WTC11 (cell line): ENCODE measurements at regions not wholly inside any gene's neighbourhood (a gene's known extent, or its start where the extent isn't known, plus 50 kb on each side); places are given as distances from the start of the nearest gene placed in this dataset.

Experiments
- ATAC-seq: fragments of 200-7000 bp; cut with Tn5 transposase; 2 replicates; pipeline ENCODE4 v1.10.0; 2021; ENCODE audit warnings: mild to moderate bottlenecking, moderate library complexity
- CTCF ChIA-PET: fragments of 300-600 bp; sonication (Branson Sonifier 250); formaldehyde crosslinking; loops from one replicate; lab custom pipeline; 2021; ENCODE audit warnings: antibody characterized with exemption; lab: Charles Lee
- POLR2A ChIA-PET: fragments of 350-600 bp; sonication (Branson Sonifier 250); formaldehyde crosslinking; loops from one replicate; lab custom pipeline; 2021; ENCODE audit warnings: antibody characterized with exemption; lab: Charles Lee
- DNase-seq: peaks from one replicate; pipeline ENCODE4 v3.0.0; 2021; ENCODE audit warnings: low spot score
- H3K27ac Mint-ChIP-seq: 2 replicates; pipeline ENCODE4 v1.8.0; 2021; ENCODE audit warnings: mixed read lengths
- H3K27me3 Mint-ChIP-seq: 2 replicates; pipeline ENCODE4 v1.8.0; 2021; ENCODE audit warnings: low read depth, mild to moderate bottlenecking, moderate library complexity, mixed read lengths
- H3K36me3 Mint-ChIP-seq: 2 replicates; pipeline ENCODE4 v1.8.0; 2021; ENCODE audit warnings: mixed read lengths
- H3K4me1 Mint-ChIP-seq: 2 replicates; pipeline ENCODE4 v1.8.0; 2022; ENCODE audit warnings: mixed read lengths
- H3K4me3 Mint-ChIP-seq: 2 replicates; pipeline ENCODE4 v1.8.0; 2021; ENCODE audit warnings: mild to moderate bottlenecking, moderate library complexity, mixed read lengths
- H3K9me3 Mint-ChIP-seq: 2 replicates; pipeline ENCODE4 v1.8.0; 2021; ENCODE audit warnings: mixed read lengths
- EMX1 ChIP-seq: fragments of 250-450 bp; sonication (Bioruptor Pico); IDR thresholded peaks from 2 replicates; pipeline ENCODE4 v1.8.0; 2021; ENCODE audit warnings: mild to moderate bottlenecking
- FOXK1 ChIP-seq: sonication (generic); formaldehyde crosslinking; IDR thresholded peaks from 2 replicates; pipeline ENCODE4 v1.8.0; 2022; ENCODE audit warnings: mild to moderate bottlenecking, moderate library complexity, missing genetic modification reagents
- NR2C2 ChIP-seq: sonication (generic); formaldehyde crosslinking; IDR thresholded peaks from 2 replicates; pipeline ENCODE4 v1.8.0; 2022; ENCODE audit warnings: mild to moderate bottlenecking, missing genetic modification reagents
- NR3C1 ChIP-seq: sonication (generic); formaldehyde crosslinking; conservative IDR thresholded peaks from 2 replicates; pipeline ENCODE4 v1.8.1; 2023; ENCODE audit warnings: low read depth, mild to moderate bottlenecking, missing genetic modification reagents
- SOX15 ChIP-seq: fragments of 250-450 bp; sonication (Bioruptor Pico); IDR thresholded peaks from 2 replicates; pipeline ENCODE4 v1.9.0; 2021; ENCODE audit warnings: mild to moderate bottlenecking
- TCF7 ChIP-seq: sonication (generic); formaldehyde crosslinking; IDR thresholded peaks from 2 replicates; pipeline ENCODE4 v1.8.0; 2022; ENCODE audit warnings: mild to moderate bottlenecking, low read depth, missing genetic modification reagents, moderate library complexity
- TP53 ChIP-seq: sonication (generic); formaldehyde crosslinking; IDR thresholded peaks from 2 replicates; pipeline ENCODE4 v1.8.1; 2023; ENCODE audit warnings: mild to moderate bottlenecking, missing genetic modification reagents
- ZBTB21 ChIP-seq: sonication (generic); formaldehyde crosslinking; IDR thresholded peaks from 2 replicates; pipeline ENCODE4 v1.8.1; 2023; ENCODE audit warnings: mild to moderate bottlenecking, missing genetic modification reagents, borderline replicate concordance
- ZNF121 ChIP-seq: sonication (generic); formaldehyde crosslinking; IDR thresholded peaks from 2 replicates; pipeline ENCODE4 v1.8.0; 2023; ENCODE audit warnings: missing genetic modification reagents
- TF ChIP-seq, protein P1 (sequence below): sonication (generic); formaldehyde crosslinking; IDR thresholded peaks from 2 replicates; pipeline ENCODE4 v1.8.0; 2022; ENCODE audit warnings: mild to moderate bottlenecking, missing genetic modification reagents
- TF ChIP-seq, protein P2 (sequence below): fragments of 250-450 bp; sonication (Bioruptor Pico); IDR thresholded peaks from 2 replicates; pipeline ENCODE4 v2.1.2; 2022; ENCODE audit warnings: mild to moderate bottlenecking, moderate library complexity
- TF ChIP-seq, protein P3 (sequence below): fragments of 200-600 bp; IDR thresholded peaks from 2 replicates; pipeline ENCODE4 v1.8.0; 2022; ENCODE audit warnings: antibody characterized with exemption
- TF ChIP-seq, protein P4 (sequence below): sonication (generic); formaldehyde crosslinking; conservative IDR thresholded peaks from 2 replicates; pipeline ENCODE4 v1.8.1; 2023; ENCODE audit warnings: mild to moderate bottlenecking, low read depth, missing genetic modification reagents, moderate library complexity
- TF ChIP-seq, protein P5 (sequence below): fragments of 250-450 bp; sonication (Bioruptor Pico); IDR thresholded peaks from 2 replicates; pipeline ENCODE4 v1.8.0; 2021; ENCODE audit warnings: mild to moderate bottlenecking
- TF ChIP-seq, protein P6 (sequence below): sonication (generic); formaldehyde crosslinking; IDR thresholded peaks from 2 replicates; pipeline ENCODE4 v1.8.0; 2023; ENCODE audit warnings: mild to moderate bottlenecking, missing genetic modification reagents

DNA sequence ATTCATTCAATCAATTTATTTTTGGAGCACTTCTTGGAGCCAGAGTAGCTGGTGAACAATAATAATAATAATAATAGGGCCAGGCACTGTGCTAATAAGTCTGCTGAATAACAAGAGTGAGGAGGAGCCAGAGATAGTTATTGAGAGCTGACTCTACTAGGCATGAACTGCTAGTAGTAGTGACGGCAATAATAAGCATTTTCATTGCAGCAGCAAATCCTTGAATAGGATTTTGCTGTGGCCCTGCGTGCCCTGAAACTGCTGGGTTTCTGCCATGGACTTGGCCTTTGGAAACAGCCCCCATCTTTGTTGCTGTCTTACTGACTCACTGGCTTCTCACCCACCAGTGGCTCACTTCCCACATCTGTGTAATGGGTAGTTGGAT lies 545.9 kb downstream of the MIAT start (continued):
- TF ChIP-seq, protein P1, sequence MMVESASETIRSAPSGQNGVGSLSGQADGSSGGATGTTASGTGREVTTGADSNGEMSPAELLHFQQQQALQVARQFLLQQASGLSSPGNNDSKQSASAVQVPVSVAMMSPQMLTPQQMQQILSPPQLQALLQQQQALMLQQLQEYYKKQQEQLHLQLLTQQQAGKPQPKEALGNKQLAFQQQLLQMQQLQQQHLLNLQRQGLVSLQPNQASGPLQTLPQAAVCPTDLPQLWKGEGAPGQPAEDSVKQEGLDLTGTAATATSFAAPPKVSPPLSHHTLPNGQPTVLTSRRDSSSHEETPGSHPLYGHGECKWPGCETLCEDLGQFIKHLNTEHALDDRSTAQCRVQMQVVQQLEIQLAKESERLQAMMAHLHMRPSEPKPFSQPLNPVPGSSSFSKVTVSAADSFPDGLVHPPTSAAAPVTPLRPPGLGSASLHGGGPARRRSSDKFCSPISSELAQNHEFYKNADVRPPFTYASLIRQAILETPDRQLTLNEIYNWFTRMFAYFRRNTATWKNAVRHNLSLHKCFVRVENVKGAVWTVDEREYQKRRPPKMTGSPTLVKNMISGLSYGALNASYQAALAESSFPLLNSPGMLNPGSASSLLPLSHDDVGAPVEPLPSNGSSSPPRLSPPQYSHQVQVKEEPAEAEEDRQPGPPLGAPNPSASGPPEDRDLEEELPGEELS: no peak
- TF ChIP-seq, protein P2, sequence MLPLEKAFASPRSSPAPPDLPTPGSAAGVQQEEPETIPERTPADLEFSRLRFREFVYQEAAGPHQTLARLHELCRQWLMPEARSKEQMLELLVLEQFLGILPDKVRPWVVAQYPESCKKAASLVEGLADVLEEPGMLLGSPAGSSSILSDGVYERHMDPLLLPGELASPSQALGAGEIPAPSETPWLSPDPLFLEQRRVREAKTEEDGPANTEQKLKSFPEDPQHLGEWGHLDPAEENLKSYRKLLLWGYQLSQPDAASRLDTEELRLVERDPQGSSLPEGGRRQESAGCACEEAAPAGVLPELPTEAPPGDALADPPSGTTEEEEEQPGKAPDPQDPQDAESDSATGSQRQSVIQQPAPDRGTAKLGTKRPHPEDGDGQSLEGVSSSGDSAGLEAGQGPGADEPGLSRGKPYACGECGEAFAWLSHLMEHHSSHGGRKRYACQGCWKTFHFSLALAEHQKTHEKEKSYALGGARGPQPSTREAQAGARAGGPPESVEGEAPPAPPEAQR (CRISPR knock-in tag): no peak
- TF ChIP-seq, protein P3, sequence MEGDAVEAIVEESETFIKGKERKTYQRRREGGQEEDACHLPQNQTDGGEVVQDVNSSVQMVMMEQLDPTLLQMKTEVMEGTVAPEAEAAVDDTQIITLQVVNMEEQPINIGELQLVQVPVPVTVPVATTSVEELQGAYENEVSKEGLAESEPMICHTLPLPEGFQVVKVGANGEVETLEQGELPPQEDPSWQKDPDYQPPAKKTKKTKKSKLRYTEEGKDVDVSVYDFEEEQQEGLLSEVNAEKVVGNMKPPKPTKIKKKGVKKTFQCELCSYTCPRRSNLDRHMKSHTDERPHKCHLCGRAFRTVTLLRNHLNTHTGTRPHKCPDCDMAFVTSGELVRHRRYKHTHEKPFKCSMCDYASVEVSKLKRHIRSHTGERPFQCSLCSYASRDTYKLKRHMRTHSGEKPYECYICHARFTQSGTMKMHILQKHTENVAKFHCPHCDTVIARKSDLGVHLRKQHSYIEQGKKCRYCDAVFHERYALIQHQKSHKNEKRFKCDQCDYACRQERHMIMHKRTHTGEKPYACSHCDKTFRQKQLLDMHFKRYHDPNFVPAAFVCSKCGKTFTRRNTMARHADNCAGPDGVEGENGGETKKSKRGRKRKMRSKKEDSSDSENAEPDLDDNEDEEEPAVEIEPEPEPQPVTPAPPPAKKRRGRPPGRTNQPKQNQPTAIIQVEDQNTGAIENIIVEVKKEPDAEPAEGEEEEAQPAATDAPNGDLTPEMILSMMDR: no peak
- TF ChIP-seq, protein P4, sequence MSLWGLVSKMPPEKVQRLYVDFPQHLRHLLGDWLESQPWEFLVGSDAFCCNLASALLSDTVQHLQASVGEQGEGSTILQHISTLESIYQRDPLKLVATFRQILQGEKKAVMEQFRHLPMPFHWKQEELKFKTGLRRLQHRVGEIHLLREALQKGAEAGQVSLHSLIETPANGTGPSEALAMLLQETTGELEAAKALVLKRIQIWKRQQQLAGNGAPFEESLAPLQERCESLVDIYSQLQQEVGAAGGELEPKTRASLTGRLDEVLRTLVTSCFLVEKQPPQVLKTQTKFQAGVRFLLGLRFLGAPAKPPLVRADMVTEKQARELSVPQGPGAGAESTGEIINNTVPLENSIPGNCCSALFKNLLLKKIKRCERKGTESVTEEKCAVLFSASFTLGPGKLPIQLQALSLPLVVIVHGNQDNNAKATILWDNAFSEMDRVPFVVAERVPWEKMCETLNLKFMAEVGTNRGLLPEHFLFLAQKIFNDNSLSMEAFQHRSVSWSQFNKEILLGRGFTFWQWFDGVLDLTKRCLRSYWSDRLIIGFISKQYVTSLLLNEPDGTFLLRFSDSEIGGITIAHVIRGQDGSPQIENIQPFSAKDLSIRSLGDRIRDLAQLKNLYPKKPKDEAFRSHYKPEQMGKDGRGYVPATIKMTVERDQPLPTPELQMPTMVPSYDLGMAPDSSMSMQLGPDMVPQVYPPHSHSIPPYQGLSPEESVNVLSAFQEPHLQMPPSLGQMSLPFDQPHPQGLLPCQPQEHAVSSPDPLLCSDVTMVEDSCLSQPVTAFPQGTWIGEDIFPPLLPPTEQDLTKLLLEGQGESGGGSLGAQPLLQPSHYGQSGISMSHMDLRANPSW (CRISPR knock-in tag): no peak
- TF ChIP-seq, protein P5, sequence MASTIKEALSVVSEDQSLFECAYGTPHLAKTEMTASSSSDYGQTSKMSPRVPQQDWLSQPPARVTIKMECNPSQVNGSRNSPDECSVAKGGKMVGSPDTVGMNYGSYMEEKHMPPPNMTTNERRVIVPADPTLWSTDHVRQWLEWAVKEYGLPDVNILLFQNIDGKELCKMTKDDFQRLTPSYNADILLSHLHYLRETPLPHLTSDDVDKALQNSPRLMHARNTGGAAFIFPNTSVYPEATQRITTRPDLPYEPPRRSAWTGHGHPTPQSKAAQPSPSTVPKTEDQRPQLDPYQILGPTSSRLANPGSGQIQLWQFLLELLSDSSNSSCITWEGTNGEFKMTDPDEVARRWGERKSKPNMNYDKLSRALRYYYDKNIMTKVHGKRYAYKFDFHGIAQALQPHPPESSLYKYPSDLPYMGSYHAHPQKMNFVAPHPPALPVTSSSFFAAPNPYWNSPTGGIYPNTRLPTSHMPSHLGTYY (CRISPR knock-in tag): no peak
- TF ChIP-seq TCF7 (CRISPR knock-in tag): no peak
- no peak for TF ChIP-seq NR2C2 (CRISPR knock-in tag)

DNA sequence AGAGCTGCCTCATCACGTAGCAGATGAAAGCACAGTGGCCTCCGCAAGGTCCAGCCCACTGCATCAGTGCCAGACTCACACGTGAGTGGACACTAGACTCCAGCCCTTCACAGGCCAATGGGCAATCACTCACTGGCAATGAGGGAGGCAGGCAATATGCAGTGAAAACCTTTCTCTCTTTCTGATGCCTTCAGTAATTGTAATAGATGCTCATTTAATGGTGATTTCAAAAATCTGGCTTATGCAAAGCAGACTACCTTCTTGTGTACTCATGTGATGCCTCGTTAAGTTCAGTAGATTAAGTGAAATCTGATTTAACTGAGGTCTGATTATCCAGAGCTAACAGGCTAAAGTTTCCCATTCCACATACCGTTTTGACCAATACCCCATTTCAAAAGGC lies 546.9 kb downstream of the MIAT start:
- TF ChIP-seq ZNF121 (CRISPR knock-in tag): no peak
- TF ChIP-seq, protein P1: no peak
- TF ChIP-seq TP53 (CRISPR knock-in tag): no peak
- no peak for TF ChIP-seq FOXK1 (CRISPR knock-in tag)
- TF ChIP-seq, protein P6, sequence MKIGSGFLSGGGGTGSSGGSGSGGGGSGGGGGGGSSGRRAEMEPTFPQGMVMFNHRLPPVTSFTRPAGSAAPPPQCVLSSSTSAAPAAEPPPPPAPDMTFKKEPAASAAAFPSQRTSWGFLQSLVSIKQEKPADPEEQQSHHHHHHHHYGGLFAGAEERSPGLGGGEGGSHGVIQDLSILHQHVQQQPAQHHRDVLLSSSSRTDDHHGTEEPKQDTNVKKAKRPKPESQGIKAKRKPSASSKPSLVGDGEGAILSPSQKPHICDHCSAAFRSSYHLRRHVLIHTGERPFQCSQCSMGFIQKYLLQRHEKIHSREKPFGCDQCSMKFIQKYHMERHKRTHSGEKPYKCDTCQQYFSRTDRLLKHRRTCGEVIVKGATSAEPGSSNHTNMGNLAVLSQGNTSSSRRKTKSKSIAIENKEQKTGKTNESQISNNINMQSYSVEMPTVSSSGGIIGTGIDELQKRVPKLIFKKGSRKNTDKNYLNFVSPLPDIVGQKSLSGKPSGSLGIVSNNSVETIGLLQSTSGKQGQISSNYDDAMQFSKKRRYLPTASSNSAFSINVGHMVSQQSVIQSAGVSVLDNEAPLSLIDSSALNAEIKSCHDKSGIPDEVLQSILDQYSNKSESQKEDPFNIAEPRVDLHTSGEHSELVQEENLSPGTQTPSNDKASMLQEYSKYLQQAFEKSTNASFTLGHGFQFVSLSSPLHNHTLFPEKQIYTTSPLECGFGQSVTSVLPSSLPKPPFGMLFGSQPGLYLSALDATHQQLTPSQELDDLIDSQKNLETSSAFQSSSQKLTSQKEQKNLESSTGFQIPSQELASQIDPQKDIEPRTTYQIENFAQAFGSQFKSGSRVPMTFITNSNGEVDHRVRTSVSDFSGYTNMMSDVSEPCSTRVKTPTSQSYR (CRISPR knock-in tag): no peak
- TF ChIP-seq, protein P2 (CRISPR knock-in tag): no peak
- no peak for TF ChIP-seq ZBTB21 (CRISPR knock-in tag)
- no peak for TF ChIP-seq SOX15 (CRISPR knock-in tag)
- TF ChIP-seq EMX1 (CRISPR knock-in tag): no peak
- no peak for TF ChIP-seq NR3C1 (CRISPR knock-in tag)
- TF ChIP-seq, all 79 proteins: peak for 0
- ChIA-PET CTCF (no interaction called here), POLR2A (no interaction called here)
- H3K4me1 Mint-ChIP-seq: peaks cover 23% of the 10 kb centered on the region
- no peak overlapping the region for H3K27ac Mint-ChIP-seq
- no peak for ATAC-seq
- no peak for DNase-seq
- H3K36me3 Mint-ChIP-seq: no peaks in the 10 kb centered on the region
- no peak overlapping the region for H3K4me3 Mint-ChIP-seq
- peaks cover 6% of the 10 kb centered on the region; the same call in 1 of the 2 replicates for H3K9me3 Mint-ChIP-seq
- H3K27me3 Mint-ChIP-seq: no peaks in the 10 kb centered on the region; the same call in 1 of the 2 replicates
